WERI-Rb-1 (cell line): ENCODE measurements at regions not wholly inside any gene's neighbourhood (a gene's known extent, or its start where the extent isn't known, plus 50 kb on each side); places are given as distances from the start of the nearest gene placed in this dataset.

Experiments
- DNase-seq: peaks from one replicate; pipeline ENCODE4 v3.0.0-alpha.2; 2020
- H3K27ac ChIP-seq: fragments of 250-450 bp; sonication (Bioruptor Pico); 2 replicates; pipeline ENCODE4 v1.5.1; 2020; ENCODE audit warnings: mild to moderate bottlenecking, moderate library complexity
- H3K27me3 ChIP-seq: fragments of 250-450 bp; sonication (Bioruptor Pico); 2 replicates; pipeline ENCODE4 v1.5.1; 2021; ENCODE audit warnings: mild to moderate bottlenecking, low read depth, moderate library complexity; ENCODE audit not compliant: insufficient read depth, severe bottlenecking
- H3K36me3 ChIP-seq: fragments of 250-450 bp; sonication (Bioruptor Pico); 2 replicates; pipeline ENCODE4 v1.5.1; 2020; ENCODE audit warnings: mild to moderate bottlenecking, moderate library complexity
- H3K4me3 ChIP-seq: 2 replicates; pipeline ENCODE4 v1.5.1; 2011; ENCODE audit warnings: low read depth, mild to moderate bottlenecking, control low read depth, low read length
- H3K9me3 ChIP-seq: fragments of 250-450 bp; sonication (Bioruptor Pico); 2 replicates; pipeline ENCODE4 v1.5.1; 2021; ENCODE audit warnings: mild to moderate bottlenecking, moderate library complexity; ENCODE audit not compliant: severe bottlenecking
- CTCF ChIP-seq: IDR thresholded peaks from 2 replicates; pipeline ENCODE4 v1.5.1; 2011; ENCODE audit warnings: low read depth, mild to moderate bottlenecking, control low read depth, inconsistent platforms, low read length

DNA sequence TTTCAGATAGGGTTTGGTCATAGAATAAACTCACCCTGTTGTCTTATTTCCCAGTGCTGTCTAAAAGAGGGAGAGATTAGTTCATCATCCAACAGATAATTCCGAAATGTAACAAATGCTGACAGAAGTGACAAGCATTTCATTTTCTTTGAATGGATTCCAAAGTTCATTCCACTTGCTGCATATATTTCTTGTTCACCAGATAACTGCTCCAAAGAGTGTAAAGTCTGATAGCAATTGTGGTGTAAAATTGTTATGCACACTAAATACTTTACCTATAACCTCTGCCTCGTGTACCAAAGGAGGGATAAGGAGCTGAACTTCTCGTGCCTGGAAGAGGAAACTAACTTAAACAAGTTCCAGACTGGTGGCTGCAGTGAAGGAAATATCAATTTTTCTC is 290.0 kb upstream of the ADAMTSL1 start:
- TF ChIP-seq CTCF, result no peak
- H3K9me3 ChIP-seq, result no peaks in the 10 kb centered on the region

GRCh38 chr9:18184401-18184800 is 289.6 kb upstream of the ADAMTSL1 start:
- no peak for TF ChIP-seq CTCF
- no peaks in the 10 kb centered on the region for H3K27me3 ChIP-seq
- no peaks in the 10 kb centered on the region for H3K36me3 ChIP-seq
- H3K4me3 ChIP-seq, result no peak overlapping the region
- DNase-seq, result no peak
- H3K9me3 ChIP-seq, result no peaks in the 10 kb centered on the region
- H3K27ac ChIP-seq, result no peak overlapping the region

More for the DNA sequence above, 290.0 kb upstream of the ADAMTSL1 start:
- Histone ChIP-seq H3K27me3 (no peaks in the 10 kb centered on the region), H3K4me3 (no peak overlapping the region), H3K36me3 (no peaks in the 10 kb centered on the region), H3K27ac (no peak overlapping the region)
- no peak for DNase-seq

DNA sequence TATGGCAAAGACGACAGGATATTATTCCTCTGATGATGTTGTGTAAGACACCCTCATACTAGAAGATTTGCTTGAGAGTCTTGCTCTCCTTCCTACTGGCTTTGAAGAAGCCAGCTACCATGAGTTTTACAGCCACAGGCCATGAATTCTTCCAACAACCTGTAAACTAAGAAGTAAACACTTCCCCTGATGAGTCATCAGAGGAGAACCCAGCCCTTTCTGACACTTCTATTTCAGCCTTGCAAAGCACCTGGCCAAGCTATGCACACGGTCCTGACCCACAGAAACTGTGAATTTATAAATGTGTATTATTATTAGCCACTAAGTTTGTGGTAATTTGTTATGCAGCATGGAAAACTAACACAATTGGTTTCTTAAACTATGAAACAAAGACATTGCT is 288.8 kb upstream of the ADAMTSL1 start:
- no peak for TF ChIP-seq CTCF
- no peaks in the 10 kb centered on the region for H3K9me3 ChIP-seq
- no peaks in the 10 kb centered on the region for H3K36me3 ChIP-seq
- no peak overlapping the region for H3K27ac ChIP-seq
- H3K27me3 ChIP-seq, result no peaks in the 10 kb centered on the region
- H3K4me3 ChIP-seq, result no peak overlapping the region
- no peak for DNase-seq

- Histone ChIP-seq H3K4me3 (no peak overlapping the region), H3K36me3 (no peaks in the 10 kb centered on the region), H3K27me3 (no peaks in the 10 kb centered on the region), H3K9me3 (no peaks in the 10 kb centered on the region), H3K27ac (no peak overlapping the region)
- no peak for DNase-seq
- TF ChIP-seq CTCF, result no peak
Observed at GRCh38 chr9:18188971-18189370, 285.0 kb upstream of the ADAMTSL1 start.

DNA sequence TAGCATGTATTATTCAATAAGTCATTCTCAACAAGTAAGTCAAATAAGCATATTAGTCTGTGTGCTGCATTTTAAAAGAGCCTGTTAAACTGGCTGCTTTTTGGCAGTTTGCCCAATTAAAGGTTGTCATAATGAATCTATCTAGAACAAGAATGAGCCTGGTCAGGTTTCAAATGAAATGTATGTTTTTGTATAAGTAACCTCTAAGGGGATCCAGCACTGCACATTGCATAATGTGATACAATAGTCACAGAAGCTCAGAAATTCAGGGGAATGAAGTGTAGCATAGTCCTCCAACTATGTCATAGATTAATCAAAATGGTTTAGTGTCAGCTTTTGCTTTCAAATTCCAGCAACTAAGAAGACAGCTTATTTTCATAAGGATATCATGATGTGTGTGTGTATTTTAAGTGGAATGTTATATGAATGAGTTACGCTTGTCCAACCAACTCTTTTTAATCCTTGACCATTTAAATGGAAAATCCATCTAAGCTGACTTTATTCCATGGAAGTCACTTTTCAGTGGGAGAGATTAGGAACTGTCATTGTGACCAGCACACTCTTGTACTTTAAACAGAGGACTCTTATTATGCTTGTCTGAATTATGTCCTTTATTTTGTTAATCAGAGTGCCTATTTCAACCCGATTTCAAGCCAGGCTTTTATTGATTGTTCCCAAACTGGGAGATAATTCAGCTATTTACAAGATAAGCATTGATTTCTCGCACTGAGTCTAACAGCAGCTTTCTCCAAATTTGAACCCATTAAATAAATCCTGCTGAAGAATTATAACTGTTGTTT is 283.9 kb upstream of the ADAMTSL1 start:
- H3K27ac ChIP-seq, result no peak overlapping the region
- no peak overlapping the region for H3K4me3 ChIP-seq
- H3K9me3 ChIP-seq, result no peaks in the 10 kb centered on the region
- no peak for TF ChIP-seq CTCF
- no peaks in the 10 kb centered on the region for H3K27me3 ChIP-seq
- no peak for DNase-seq
- H3K36me3 ChIP-seq, result no peaks in the 10 kb centered on the region
